ENCODE measurements at regions not wholly inside any gene's neighbourhood (a gene's known extent, or its start where the extent isn't known, plus 50 kb on each side); places are given as distances from the start of the nearest gene placed in this dataset.
"Not testable (repeated sequence)": the region's sequence is repeated elsewhere in the genome, so short reads cannot be mapped to it uniquely, and the experiment has no call there.

DNA sequence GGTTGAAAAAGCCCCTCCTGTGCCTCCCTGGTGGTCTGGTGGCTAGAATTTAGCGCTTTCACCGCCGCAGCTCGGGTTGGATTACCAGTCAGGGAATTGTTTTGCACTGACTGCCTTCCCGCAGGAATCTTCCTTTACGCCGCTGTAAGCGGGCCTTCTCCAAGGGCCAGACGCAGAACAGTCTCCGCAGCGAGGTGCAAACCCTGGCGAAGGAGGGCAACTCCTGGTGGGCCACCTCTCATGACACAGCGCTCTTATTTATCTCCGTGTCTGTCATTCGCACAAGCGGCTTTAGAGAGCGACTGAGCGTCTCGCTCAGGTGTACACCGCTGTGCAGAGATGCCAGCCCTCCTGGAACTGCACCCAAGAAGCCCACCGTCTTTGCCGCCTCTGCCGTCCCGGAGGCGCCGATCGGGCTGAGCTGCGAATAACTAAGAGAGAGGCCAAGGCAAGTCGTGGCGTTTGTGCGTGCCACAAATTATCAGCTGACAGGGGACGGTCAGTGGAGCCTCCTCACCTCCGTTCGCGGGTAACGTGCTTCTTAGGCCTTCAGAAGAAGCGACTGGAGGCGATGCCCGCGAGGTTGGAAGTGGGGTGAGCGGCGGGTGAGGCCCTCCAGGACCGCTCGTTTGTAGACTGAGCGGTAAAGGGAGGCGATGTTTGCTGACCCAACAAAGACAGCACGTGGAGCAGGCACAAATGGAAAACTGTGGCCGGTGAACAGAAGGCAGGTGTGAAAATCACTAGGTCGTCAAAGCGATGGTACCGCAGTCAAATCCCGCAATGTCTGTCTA lies 93.5 kb downstream of the PRKAB2 start:
- DNase-seq = no peak
- Mint-ChIP-seq H3K36me3 (peaks cover 0 to 4% (median 3%) of the 10 kb centered on the region in 3 donors), H3K27ac (no peak overlapping the region), H3K9me3 (peaks cover 0 to 3% (median 0%) of the 10 kb centered on the region in 6 donors), H3K27me3 (ENCODE audit: low read depth in 3 of 3) (peaks cover 26 to 41% (median 28%) of the 10 kb centered on the region in 3 donors), H3K4me3 (no peak overlapping the region), H3K4me1 (peaks cover 8 to 15% of the 10 kb centered on the region in 2 donors)

DNA sequence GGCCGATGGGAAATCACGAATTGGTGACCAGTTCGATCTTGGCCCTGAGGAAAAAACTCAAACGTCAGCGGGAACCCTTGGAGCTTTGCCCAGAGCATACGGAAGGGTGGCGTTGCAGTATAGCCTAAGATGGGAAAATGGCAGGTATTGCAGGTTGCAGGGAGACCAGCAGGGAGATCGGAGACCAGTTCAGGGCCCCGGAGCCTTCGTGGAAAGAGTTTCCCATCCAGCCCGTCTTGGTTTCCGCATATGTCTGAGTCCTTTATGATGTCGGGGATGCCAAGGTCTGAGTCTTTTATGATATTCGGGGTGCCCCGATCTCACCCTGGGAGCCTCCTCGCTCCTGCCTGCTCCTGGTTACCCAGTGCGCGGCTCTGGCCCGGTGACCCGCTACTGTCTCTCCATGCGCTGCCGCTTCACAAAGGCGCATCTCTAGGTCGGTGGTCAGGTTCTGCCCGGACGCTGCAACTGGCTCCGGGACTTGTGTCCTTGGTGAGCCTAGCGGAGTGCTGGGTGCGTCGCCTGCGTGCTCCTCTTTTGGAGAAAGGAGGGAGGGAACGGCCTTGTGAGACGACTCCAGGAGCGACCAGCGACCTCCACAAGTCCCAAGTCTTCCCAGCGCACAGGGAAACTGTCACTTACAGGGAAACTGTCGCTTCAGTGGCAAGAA lies 94.2 kb downstream of the PRKAB2 start:
- no peak overlapping the region for H3K27ac Mint-ChIP-seq
- DNase-seq = no peak
- peaks cover 10 to 15% of the 10 kb centered on the region in 2 donors for H3K4me1 Mint-ChIP-seq
- peaks cover 0 to 4% (median 3%) of the 10 kb centered on the region in 3 donors for H3K36me3 Mint-ChIP-seq
- H3K9me3 Mint-ChIP-seq = peaks cover 0 to 3% (median 0%) of the 10 kb centered on the region in 6 donors
- peaks cover 29 to 39% (median 30%) of the 10 kb centered on the region in 3 donors for H3K27me3 Mint-ChIP-seq (ENCODE audit: low read depth in 3 of 3)
- H3K4me3 Mint-ChIP-seq = no peak overlapping the region

DNA sequence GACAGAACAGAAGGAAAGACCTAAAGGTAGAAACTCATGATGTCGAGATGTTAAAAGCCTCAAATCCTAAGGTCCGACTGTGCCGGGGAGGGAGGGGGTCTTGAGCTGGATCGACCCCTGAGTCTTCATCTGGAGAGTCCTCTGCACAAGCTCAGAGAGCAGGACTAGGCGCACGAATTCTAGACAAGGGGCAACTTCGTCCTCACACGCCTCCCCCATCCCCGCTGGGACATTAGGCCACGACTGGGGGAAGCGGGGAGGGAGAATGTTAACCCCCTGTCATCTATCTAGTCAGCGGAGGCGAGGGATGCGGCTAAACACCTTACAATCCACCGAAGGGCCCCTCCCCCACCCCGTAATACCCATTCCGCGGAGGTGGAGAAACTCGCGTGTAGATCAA lies 94.7 kb downstream of the PRKAB2 start:
- Mint-ChIP-seq H3K36me3 (peaks cover 0 to 4% (median 3%) of the 10 kb centered on the region in 3 donors), H3K4me3 (no peak overlapping the region), H3K27ac (no peak overlapping the region), H3K27me3 (ENCODE audit: low read depth in 3 of 3) (peaks cover 26 to 42% (median 27%) of the 10 kb centered on the region in 3 donors), H3K4me1 (peaks cover 12 to 19% of the 10 kb centered on the region in 2 donors), H3K9me3 (peaks cover 0 to 3% (median 0%) of the 10 kb centered on the region in 6 donors)
- no peak for DNase-seq

DNA sequence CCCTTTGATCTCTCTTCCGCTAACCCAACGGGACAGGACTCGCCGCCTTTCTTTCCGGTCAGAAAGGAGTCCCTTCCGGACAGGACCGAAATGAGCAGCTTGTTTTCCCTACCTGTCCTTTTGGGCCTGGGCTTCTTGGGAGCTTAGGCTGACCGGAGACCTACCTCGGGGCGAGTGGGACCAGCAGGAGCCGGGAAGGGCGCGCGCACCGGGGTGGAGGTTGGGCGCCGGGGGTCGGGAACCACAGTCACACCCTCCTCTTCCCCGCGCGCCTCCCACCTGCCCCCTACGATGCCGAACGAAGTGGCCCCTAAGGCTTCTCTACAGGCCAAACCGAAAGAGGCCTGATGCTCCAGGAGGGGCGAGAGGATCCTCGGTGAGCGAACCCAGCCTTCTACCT lies 95.2 kb downstream of the PRKAB2 start:
- Mint-ChIP-seq H3K27ac (no peak overlapping the region), H3K36me3 (peaks cover 0 to 4% (median 3%) of the 10 kb centered on the region in 3 donors), H3K9me3 (peaks cover 0 to 3% (median 0%) of the 10 kb centered on the region in 6 donors), H3K27me3 (ENCODE audit: low read depth in 3 of 3) (peaks cover 23 to 42% (median 24%) of the 10 kb centered on the region in 3 donors), H3K4me3 (no peak overlapping the region), H3K4me1 (peaks cover 12 to 20% of the 10 kb centered on the region in 2 donors)
- no peak for DNase-seq

DNA sequence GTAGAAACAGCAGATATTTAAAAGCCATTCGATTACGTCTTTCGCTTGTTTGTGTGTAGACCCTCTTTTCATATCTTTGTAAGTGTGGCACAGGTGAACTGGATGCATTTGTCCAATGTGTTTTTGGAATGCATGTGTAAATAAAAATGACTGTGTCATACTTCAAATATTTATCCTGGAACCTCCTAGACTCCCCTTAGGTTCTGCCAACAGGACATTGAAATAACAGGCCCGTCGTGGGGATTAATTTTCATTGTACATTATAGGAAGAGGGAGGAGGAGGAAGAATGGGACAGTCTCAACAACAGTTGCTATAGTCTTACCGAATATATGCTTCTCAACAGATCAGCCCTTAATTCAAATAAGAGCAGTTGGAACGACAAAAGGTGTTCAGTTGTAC lies 95.8 kb downstream of the PRKAB2 start:
- Mint-ChIP-seq H3K36me3 (peaks cover 0 to 4% (median 3%) of the 10 kb centered on the region in 3 donors), H3K27ac (no peak overlapping the region), H3K9me3 (peaks cover 0 to 3% (median 0%) of the 10 kb centered on the region in 6 donors), H3K4me1 (peaks cover 12 to 20% of the 10 kb centered on the region in 2 donors), H3K4me3 (no peak overlapping the region), H3K27me3 (ENCODE audit: low read depth in 3 of 3) (peaks cover 23 to 44% (median 25%) of the 10 kb centered on the region in 3 donors)
- no peak for DNase-seq

DNA sequence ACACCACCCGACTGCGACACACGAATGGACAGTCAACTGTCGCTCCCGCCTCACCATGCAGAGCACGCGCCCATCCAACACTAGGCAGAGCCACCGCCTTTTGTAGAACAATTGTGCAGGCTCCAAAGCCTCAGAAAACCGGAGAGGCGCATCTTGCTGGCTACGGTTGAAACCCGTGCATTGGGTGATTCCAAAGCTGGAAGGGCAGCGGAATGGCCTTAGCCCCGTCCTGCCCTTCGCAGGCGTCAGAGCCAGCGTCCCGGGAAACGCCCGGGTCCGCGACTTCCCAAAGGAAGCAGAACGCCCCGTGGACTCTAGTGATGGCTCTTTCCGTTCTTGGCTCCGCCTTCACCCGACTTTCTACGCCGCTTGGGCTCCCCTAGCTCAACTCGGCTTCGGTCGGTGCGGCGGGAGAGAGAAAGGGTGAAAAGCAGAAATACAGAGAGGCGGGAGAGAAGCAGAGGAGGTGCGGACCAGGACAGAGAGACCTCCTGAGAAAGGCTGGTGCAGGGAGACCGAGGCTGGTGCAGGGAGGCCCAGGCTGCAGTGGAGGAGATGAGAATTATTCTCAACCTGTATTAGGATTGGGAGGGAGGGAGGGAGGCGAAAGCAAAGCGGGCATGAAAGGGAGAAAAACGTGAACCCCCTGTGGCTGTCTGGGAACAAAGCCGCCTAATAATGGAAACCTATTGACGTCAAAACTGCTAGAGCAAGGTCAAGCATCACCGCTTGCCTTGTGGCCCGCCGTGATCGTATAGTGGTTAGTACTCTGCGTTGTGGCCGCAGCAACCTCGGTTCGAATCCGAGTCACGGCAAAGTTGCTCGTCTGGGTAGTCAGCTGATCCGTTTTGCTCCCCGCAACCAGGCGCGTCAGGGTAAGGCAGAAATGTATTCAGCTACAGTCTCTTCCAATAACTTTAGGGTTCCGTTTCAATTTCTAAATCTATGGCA lies 99.5 kb downstream of the PRKAB2 start:
- DNase-seq = peak in 1 of 3 donors; percentile 7
- peaks cover 11 to 14% of the 10 kb centered on the region in 2 donors for H3K4me1 Mint-ChIP-seq
- peaks cover 0 to 14% (median 0%) of the 10 kb centered on the region in 6 donors for H3K9me3 Mint-ChIP-seq
- H3K27me3 Mint-ChIP-seq (ENCODE audit: low read depth in 3 of 3) = peaks cover 15 to 37% (median 25%) of the 10 kb centered on the region in 3 donors
- H3K36me3 Mint-ChIP-seq = no peaks in the 10 kb centered on the region
- H3K27ac Mint-ChIP-seq = peak overlapping the region in 1 of 6 donors; percentile 54
- peak overlapping the region; percentile 9 to 80 (median 65) for H3K4me3 Mint-ChIP-seq

DNA sequence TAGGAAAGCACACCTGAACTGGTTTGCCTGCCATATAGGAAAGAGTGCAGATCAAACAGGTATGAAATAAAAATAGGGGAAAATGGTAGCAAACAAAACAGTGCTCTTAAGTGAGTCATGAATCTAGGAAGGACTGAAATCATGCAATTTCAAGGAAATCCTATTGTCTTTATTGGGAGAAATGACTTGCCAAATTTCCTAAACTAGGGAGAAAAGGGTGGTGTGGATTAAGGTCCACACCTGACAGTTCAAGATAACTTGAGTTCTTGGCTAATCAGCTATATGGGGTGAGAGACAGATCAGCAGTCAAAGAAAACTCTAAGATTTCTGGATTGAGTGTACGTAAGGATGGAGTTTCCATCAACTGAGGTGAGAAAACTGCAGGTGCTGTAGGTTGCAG lies 101.1 kb downstream of the PRKAB2 start:
- peaks cover 20 to 33% (median 21%) of the 10 kb centered on the region in 3 donors for H3K27me3 Mint-ChIP-seq (ENCODE audit: low read depth in 3 of 3)
- H3K4me3 Mint-ChIP-seq = no peak overlapping the region
- peaks cover 11 to 14% of the 10 kb centered on the region in 2 donors for H3K4me1 Mint-ChIP-seq
- no peak for DNase-seq
- no peak overlapping the region for H3K27ac Mint-ChIP-seq
- H3K36me3 Mint-ChIP-seq = no peaks in the 10 kb centered on the region
- peaks cover 0 to 13% (median 0%) of the 10 kb centered on the region in 6 donors for H3K9me3 Mint-ChIP-seq

DNA sequence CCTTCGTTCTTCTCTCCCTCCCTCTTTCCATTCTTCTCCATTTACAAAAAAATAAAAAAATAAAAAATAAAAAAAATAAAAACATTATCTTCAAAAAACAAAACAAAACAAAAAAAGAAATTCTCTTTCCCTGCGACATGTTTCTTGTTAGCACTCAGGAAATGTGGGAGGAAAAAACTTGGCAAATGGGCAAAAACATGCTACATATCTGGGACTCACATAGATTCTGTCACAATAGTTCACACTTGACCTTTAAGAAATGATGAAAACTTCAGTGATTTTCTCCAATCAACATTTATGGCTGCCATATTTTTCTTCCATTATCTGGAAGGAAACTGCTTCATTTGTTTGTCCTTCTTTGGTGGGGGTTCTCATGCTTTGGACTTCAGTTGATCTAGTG lies 109.3 kb downstream of the PRKAB2 start:
- Mint-ChIP-seq H3K4me3 (no peak overlapping the region), H3K36me3 (no peaks in the 10 kb centered on the region), H3K9me3 (peaks cover 0 to 8% (median under 1%) of the 10 kb centered on the region in 6 donors), H3K27me3 (ENCODE audit: low read depth in 3 of 3) (peaks cover 2 to 15% (median 4%) of the 10 kb centered on the region in 3 donors), H3K4me1 (no peaks in the 10 kb centered on the region), H3K27ac (no peak overlapping the region)
- no peak for DNase-seq

DNA sequence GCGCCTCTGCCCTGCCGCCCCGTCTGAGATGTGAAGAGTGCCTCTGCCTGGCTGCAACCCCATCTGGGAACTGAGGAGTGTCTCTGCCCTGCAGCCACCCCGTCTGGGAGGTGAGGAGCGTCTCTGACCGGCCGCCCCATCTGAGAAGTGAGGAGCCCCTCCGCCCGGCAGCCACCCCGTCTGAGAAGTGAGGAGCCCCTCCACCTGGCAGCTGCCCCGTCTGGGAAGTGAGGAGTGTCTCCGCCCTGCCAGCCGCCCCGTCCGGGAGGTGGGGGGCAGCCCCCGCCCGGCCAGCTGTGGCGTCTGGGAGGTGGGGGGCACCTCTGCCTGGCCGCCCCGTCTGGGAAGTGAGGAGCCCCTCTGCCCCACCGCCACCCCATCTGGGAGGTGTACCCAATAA lies 110.4 kb downstream of the PRKAB2 start:
- peaks cover 0 to 10% (median 2%) of the 10 kb centered on the region in 6 donors for H3K9me3 Mint-ChIP-seq
- DNase-seq, H3K4me1 Mint-ChIP-seq, H3K36me3 Mint-ChIP-seq, H3K4me3 Mint-ChIP-seq, H3K27ac Mint-ChIP-seq: not testable (repeated sequence)
- H3K27me3 Mint-ChIP-seq (ENCODE audit: low read depth in 3 of 3) = peaks cover 2 to 15% (median 4%) of the 10 kb centered on the region in 3 donors

DNA sequence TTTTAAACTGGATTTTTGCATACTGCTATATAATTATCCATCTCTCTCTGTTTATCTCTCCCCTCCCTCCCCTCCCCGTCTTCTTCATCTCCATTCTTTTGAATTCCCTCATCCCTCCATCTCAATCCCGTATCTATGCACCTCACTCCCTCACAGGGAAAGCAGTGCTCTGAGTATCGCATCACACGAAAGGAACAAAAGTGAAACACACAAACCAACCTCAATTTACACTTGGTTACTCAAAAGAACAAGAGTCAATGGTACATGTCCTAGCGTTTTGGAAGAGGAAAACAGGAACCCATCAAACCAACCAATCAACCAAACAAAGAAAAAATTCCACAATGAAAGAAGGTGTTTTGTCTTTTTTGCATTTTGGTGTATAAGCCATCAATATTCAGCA lies 115.1 kb downstream of the NBPF12 start:
- H3K4me1 Mint-ChIP-seq = no peaks in the 10 kb centered on the region
- H3K4me3 Mint-ChIP-seq = no peak overlapping the region
- H3K27me3 Mint-ChIP-seq (ENCODE audit: low read depth in 3 of 3) = peaks cover under 1 to 3% (median 3%) of the 10 kb centered on the region in 3 donors
- no peak for DNase-seq
- no peak overlapping the region for H3K27ac Mint-ChIP-seq
- peaks cover 0 to 8% (median under 1%) of the 10 kb centered on the region in 6 donors for H3K9me3 Mint-ChIP-seq
- H3K36me3 Mint-ChIP-seq = no peaks in the 10 kb centered on the region

DNA sequence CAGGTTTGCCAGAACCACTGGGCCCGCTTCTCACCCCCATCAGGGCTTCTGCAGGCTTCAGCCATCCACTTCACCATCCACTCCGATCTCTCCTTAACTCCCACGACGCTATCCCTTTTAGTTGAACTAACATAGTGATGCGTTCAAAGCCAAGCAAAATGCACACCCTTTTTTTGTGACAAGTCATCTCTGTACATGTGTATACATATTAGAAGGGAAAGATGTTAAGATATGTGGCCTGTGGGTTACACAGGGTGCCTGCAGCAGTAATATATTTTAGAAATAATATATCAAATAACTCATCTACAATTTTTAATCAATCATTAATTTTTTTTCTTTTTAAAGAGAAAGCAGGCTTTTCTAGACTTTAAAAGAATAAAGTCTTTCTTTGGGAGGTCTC lies 114.6 kb downstream of the NBPF12 start:
- Mint-ChIP-seq H3K27me3 (ENCODE audit: low read depth in 3 of 3) (peaks cover 0 to 3% (median 2%) of the 10 kb centered on the region in 3 donors), H3K27ac (no peak overlapping the region), H3K9me3 (peaks cover 0 to 5% (median under 1%) of the 10 kb centered on the region in 6 donors), H3K4me1 (no peaks in the 10 kb centered on the region), H3K4me3 (no peak overlapping the region), H3K36me3 (no peaks in the 10 kb centered on the region)
- DNase-seq = no peak

DNA sequence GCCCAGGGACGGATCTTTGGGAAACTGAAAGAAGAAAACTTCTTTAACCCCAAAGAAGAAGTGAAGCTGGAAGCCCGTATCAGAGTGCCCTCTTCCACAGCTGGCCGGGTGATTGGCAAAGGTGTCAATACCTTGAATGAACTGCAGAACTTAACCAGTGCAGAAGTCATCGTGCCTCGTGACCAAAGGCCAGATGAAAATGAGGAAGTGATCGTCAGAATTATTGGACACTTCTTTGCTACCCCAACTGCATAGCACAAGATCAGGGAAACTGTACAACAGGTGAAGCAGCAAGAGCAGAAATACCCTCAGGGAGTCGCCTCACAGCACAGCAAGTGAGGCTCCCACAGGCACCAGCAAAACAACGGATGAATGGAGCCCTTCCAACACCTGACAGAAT lies 114.0 kb downstream of the NBPF12 start:
- Mint-ChIP-seq H3K36me3 (no peaks in the 10 kb centered on the region), H3K4me1 (no peaks in the 10 kb centered on the region), H3K4me3 (no peak overlapping the region), H3K27me3 (ENCODE audit: low read depth in 3 of 3) (peaks cover 0 to 4% (median 2%) of the 10 kb centered on the region in 3 donors), H3K9me3 (no peaks in the 10 kb centered on the region), H3K27ac (no peak overlapping the region)
- DNase-seq = no peak

DNA sequence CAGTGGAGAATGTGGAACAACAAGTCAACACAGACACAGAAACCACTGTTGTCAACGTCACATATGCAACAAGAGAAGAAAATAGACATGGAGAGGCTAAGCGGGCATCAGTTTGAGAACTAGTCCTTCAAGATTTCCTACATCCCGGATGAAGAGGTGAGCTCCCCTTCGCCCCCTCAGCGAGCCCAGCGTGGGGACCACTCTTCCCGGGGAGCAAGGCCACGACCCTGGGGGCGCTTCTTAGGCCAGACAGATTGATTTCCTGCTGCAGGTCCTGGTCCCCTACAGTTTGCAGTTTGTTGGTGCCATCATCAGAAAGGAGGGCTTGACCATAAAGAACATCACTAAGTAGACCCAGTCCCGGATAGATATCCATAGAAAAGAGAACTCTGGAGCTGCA lies 113.0 kb downstream of the NBPF12 start:
- H3K27me3 Mint-ChIP-seq (ENCODE audit: low read depth in 3 of 3) = peaks cover 0 to 4% (median 2%) of the 10 kb centered on the region in 3 donors
- no peak overlapping the region for H3K4me3 Mint-ChIP-seq
- H3K4me1 Mint-ChIP-seq = peaks cover 0 to 10% of the 10 kb centered on the region in 2 donors
- H3K9me3 Mint-ChIP-seq = no peaks in the 10 kb centered on the region
- H3K36me3 Mint-ChIP-seq = no peaks in the 10 kb centered on the region
- DNase-seq = no peak
- H3K27ac Mint-ChIP-seq = no peak overlapping the region

All from immature natural killer cell (primary cell).